GM12878 (cell line): ENCODE measurements at regions not wholly inside any gene's neighbourhood (a gene's known extent, or its start where the extent isn't known, plus 50 kb on each side); places are given as distances from the start of the nearest gene placed in this dataset.

ENCODE experiments used
- ATF3 ChIP-seq: IDR thresholded peaks from 2 replicates; pipeline ENCODE4 v1.6.1; 2011; ENCODE audit warnings: low read depth, mild to moderate bottlenecking, low read length, moderate library complexity, borderline replicate concordance; ENCODE audit errors: extremely low read depth
- CHD4 ChIP-seq: fragments of 200-600 bp; sonication (generic); IDR thresholded peaks from 2 replicates; pipeline ENCODE4 v1.6.1; 2016; ENCODE audit warnings: mild to moderate bottlenecking
- CTCF ChIP-seq, 3 experiments: IDR thresholded peaks in 2 of 3; conservative IDR thresholded peaks in 1 of 3; 2 replicates each; pipeline ENCODE4 v1.5.1; 2011; ENCODE audit warnings: low read depth in 3 of 3, low read length in 3 of 3, mild to moderate bottlenecking in 3 of 3, control low read depth in 2 of 3, moderate library complexity in 2 of 3, inconsistent platforms in 1 of 3, mixed read lengths in 1 of 3; ENCODE audit not compliant: control insufficient read depth in 2 of 3, insufficient read depth in 1 of 3; ENCODE audit errors: extremely low read depth in 1 of 3
- HDAC2 ChIP-seq: fragments of 200-600 bp; sonication (generic); IDR thresholded peaks from 2 replicates; pipeline ENCODE4 v1.6.1; 2017
- POLR2AphosphoS5 ChIP-seq: IDR thresholded peaks from 2 replicates; pipeline ENCODE4 v1.6.1; 2011; ENCODE audit warnings: mild to moderate bottlenecking, low read length, inconsistent platforms
- RAD21 ChIP-seq: IDR thresholded peaks from 2 replicates; pipeline ENCODE4 v1.6.1; 2011; ENCODE audit warnings: mild to moderate bottlenecking, low read depth, low read length, moderate library complexity; ENCODE audit not compliant: insufficient read depth
- REST ChIP-seq: IDR thresholded peaks from 2 replicates; pipeline ENCODE4 v1.6.1; 2012; ENCODE audit warnings: mild to moderate bottlenecking, low read depth, low read length
- RFX5 ChIP-seq: IDR thresholded peaks from 2 replicates; pipeline ENCODE4 v1.6.1; 2011; ENCODE audit warnings: low read depth, low read length, improper control_type of control experiment
- SIN3A ChIP-seq: IDR thresholded peaks from 2 replicates; pipeline ENCODE4 v1.6.1; 2012; ENCODE audit warnings: low read depth, low read length, improper control_type of control experiment
- SP1 ChIP-seq: IDR thresholded peaks from one replicate; pipeline ENCODE4 v1.6.1; 2011; ENCODE audit warnings: low read depth, low read length

- no peak for TF ChIP-seq SIN3A
- no peak for TF ChIP-seq SP1
- no peak for TF ChIP-seq CTCF (IDR thresholded peaks at IDR 0.05 in 2 of 3, conservative IDR thresholded peaks at IDR 0.05 in 1 of 3; ENCODE audit: control insufficient read depth in 2 of 3, extremely low read depth in 1 of 3, insufficient read depth in 1 of 3, low read depth in 3 of 3, low read length in 3 of 3)
- TF ChIP-seq RFX5: no peak
- no peak for TF ChIP-seq ATF3
- TF ChIP-seq REST: no peak
- no peak for TF ChIP-seq RAD21
- TF ChIP-seq CHD4: no peak
- no peak for TF ChIP-seq HDAC2
- TF ChIP-seq POLR2AphosphoS5: no peak
Observed at GRCh38 chr2:64311191-64311910, 142.6 kb upstream of the LGALSL start.
